Spleen (tissue), 11 donors: ENCODE measurements at regions not wholly inside any gene's neighbourhood (a gene's known extent, or its start where the extent isn't known, plus 50 kb on each side); places are given as distances from the start of the nearest gene placed in this dataset.

Source experiments
- DNase-seq: peaks from one replicate; pipeline ENCODE4 v3.0.0-alpha.2; 2020
- H3K27ac ChIP-seq, 8 donors: fragments of 200-600 bp; sonication (generic) in 7 of 8; 1 replicate in 4 of 8; 2 replicates in 4 of 8; pipeline versions ENCODE4 v1.5.0 to v1.8.0; 2016 to 2021; ENCODE audit warnings: inconsistent platforms in 4 of 8, mild to moderate bottlenecking in 4 of 8, moderate library complexity in 1 of 8
- H3K27me3 ChIP-seq, 7 donors: fragments of 200-600 bp; sonication (generic) in 6 of 7; replicated peaks in 1 of 7; 1 replicate in 4 of 7; 2 replicates in 3 of 7; pipeline versions ENCODE4 v1.5.0 to v1.8.0; 2016 to 2021; ENCODE audit warnings: inconsistent platforms in 3 of 7, mild to moderate bottlenecking in 1 of 7
- H3K36me3 ChIP-seq, 6 donors: fragments of 200-600 bp; sonication (generic) in 5 of 6; 1 replicate in 4 of 6; 2 replicates in 2 of 6; pipeline versions ENCODE4 v1.5.0 to v1.8.0; 2016 to 2021; ENCODE audit warnings: inconsistent platforms in 2 of 6
- H3K4me1 ChIP-seq, 6 donors: fragments of 200-600 bp; sonication (generic) in 5 of 6; 1 replicate in 3 of 6; 2 replicates in 3 of 6; pipeline versions ENCODE4 v1.5.0 to v1.8.0; 2016 to 2021; ENCODE audit warnings: inconsistent platforms in 3 of 6
- H3K4me3 ChIP-seq, 8 donors: fragments of 200-600 bp; sonication (generic) in 7 of 8; 1 replicate in 4 of 8; 2 replicates in 4 of 8; pipeline versions ENCODE4 v1.5.0 to v1.8.0; 2016 to 2021; ENCODE audit warnings: inconsistent platforms in 4 of 8, mild to moderate bottlenecking in 4 of 8, moderate library complexity in 2 of 8
- H3K9me3 ChIP-seq, 8 donors: fragments of 200-600 bp; sonication (generic) in 7 of 8; 1 replicate in 4 of 8; 2 replicates in 4 of 8; pipeline versions ENCODE4 v1.5.0 to v1.8.0; 2016 to 2021; ENCODE audit warnings: inconsistent platforms in 4 of 8
- POLR2A ChIP-seq, 3 donors: fragments of 450-650 bp; IDR thresholded peaks; one replicate each; pipeline ENCODE4 v1.5.1; 2017; ENCODE audit warnings: antibody characterized with exemption in 3 of 3, mild to moderate bottlenecking in 1 of 3
- POLR2AphosphoS5 ChIP-seq, 3 donors: sonication (generic); formaldehyde crosslinking; IDR thresholded peaks; one replicate each; pipeline ENCODE4 v1.5.1; 2017; ENCODE audit warnings: antibody characterized with exemption in 3 of 3
- WGBS, 5 donors: extraction: QIAGEN DNeasy Blood & Tissue Kit in 3 of 5; methylation state at CpG; one replicate each; pipeline versions ENCODE4 v1.1.5 to v1.1.7; 2013 to 2018; 5-methylcytosine and 5-hydroxymethylcytosine counted together
- intact Hi-C: fragments of 100-400 bp; cut with DNase I; formaldehyde crosslinking; loops from one replicate; pipeline ENCODE4 v1.15.0; 2023; ENCODE audit warnings: low total_unique reads
- TF ChIP-seq, protein P1 (sequence below), 11 experiments: fragments of 200-600 bp in 7 of 11; fragments of 450-650 bp in 4 of 11; sonication (generic) in 4 of 11; IDR thresholded peaks in 8 of 11; conservative IDR thresholded peaks in 3 of 11; 1 replicate in 7 of 11; 2 replicates in 4 of 11; pipeline versions ENCODE4 v1.4.0 to v1.8.0; 2016 to 2021; ENCODE audit warnings: antibody characterized with exemption in 11 of 11, inconsistent platforms in 4 of 11, mild to moderate bottlenecking in 1 of 11
- donor health status: healthy with polysubstance abuse.
- donor health status: DM: no; HTN: no; CAD: no; lungs with moderate emphysema.
- donor health status: DM: no; HTN: no; CAD: no.
- donor health status: Bipolar disorder and iron deficiency.
- donor health status: healthy.
- donor health status: DM: no; HTN: no; CAD: no.
- donor health status: DM: yes; HTN: yes; CAD: no.

DNA sequence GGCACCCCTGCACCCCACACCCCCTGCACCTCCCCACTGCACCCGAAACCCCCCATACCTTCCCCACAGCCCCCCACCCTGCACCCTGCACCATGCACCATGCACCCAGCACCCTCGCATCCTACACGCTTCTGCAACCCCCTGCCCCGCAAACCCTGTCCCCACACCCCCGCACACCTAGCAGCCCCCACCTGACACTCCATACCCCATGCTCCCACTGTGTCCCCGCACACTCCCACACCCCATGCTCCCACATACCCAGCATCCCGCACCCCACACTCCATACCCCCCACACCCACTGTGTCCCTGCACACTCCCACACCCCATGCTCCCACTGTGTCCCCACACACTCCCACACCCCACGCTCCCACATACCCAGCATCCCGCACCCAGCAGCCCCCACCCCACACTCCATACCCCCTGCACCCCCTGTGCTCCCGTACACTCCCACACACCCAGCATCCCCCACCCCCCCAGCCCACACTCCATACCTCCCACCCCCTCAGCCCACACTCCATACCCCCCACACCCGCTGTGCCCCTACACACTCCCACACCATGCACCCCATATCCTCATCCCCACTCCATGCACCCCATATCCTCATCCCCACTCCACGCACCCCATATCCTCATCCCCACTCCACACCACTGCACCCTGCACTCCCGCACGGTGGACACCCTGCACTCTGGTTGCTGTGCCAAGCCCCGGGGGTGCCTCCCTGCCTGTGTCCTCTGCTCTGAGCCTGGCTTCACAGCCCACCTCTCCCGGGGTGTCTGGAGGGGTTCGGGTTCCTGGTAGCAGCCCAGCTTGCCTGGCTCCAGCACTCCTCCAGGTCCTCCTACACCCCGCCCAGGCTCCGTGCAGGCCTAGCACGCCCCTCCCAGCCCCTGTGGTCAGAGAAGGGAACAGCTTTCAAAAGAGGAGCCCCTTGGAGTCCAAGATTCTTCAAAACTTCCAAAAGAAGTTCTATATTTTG is 93.9 kb upstream of the CTDP1 start:
- peaks cover 0 to 24% (median 10%) of the 10 kb centered on the region in 6 donors for H3K4me1 ChIP-seq
- intact Hi-C loops: no loop called here
- no peaks in the 10 kb centered on the region for H3K27me3 ChIP-seq
- TF ChIP-seq, protein P1, sequence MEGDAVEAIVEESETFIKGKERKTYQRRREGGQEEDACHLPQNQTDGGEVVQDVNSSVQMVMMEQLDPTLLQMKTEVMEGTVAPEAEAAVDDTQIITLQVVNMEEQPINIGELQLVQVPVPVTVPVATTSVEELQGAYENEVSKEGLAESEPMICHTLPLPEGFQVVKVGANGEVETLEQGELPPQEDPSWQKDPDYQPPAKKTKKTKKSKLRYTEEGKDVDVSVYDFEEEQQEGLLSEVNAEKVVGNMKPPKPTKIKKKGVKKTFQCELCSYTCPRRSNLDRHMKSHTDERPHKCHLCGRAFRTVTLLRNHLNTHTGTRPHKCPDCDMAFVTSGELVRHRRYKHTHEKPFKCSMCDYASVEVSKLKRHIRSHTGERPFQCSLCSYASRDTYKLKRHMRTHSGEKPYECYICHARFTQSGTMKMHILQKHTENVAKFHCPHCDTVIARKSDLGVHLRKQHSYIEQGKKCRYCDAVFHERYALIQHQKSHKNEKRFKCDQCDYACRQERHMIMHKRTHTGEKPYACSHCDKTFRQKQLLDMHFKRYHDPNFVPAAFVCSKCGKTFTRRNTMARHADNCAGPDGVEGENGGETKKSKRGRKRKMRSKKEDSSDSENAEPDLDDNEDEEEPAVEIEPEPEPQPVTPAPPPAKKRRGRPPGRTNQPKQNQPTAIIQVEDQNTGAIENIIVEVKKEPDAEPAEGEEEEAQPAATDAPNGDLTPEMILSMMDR (IDR thresholded peaks at IDR 0.05 in 8 of 11, conservative IDR thresholded peaks at IDR 0.05 in 3 of 11): no peak
- no peak for TF ChIP-seq POLR2AphosphoS5 (IDR thresholded peaks at IDR 0.05)
- no peak for TF ChIP-seq POLR2A (IDR thresholded peaks at IDR 0.05)
- H3K36me3 ChIP-seq: no peaks in the 10 kb centered on the region
- no peaks in the 10 kb centered on the region for H3K9me3 ChIP-seq
- H3K4me3 ChIP-seq: no peak overlapping the region
- peak; percentile 67 for DNase-seq
- 86 to 89% (median 88%) methylated on average over 18 to 20 of the region's 20 CpGs for WGBS, 5 donors
- H3K27ac ChIP-seq: no peak overlapping the region

DNA sequence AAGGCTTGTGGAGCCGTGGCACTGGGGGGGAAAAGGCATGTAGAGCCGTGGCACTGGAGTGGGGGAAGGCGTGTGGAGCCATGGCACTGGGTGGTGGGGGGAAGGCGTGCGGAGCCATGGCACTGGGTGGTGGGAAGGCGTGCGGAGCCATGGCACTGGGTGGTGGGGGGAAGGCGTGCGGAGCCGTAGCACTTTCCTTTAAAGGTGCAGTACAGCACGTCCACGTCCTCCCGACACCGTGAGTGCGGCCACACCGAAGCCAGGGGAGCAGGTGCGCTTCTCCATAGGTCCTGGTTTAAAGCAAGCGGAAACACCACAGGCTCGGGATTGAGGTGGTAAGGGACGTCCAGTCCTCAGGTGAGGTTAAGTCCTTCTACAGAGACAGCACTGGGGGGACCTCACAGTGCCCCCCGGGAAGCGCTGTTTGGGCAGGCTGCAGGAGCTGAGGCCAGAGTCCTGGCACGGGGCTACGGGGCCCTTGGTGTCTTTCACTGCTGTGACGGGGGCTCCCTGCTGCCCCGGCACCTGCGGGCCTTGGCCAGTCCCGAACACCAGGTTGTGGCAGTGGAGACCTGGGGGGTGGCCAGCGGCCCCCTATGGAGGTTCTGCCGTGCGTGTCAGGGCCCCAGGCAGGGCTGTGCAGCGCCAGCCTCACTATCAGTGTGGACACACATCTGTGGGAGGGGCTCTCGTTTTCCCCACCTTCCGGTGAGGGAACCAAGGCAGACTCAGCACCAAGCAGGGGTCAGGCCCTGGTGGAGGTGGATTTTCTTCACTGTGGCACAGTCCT is 93.0 kb upstream of the CTDP1 start:
- intact Hi-C loops: no loop called here
- Histone ChIP-seq H3K4me1 (peaks cover 0 to 24% (median 10%) of the 10 kb centered on the region in 6 donors), H3K27me3 (no peaks in the 10 kb centered on the region), H3K9me3 (no peaks in the 10 kb centered on the region), H3K27ac (no peak overlapping the region), H3K4me3 (no peak overlapping the region), H3K36me3 (no peaks in the 10 kb centered on the region)
- no peak for TF ChIP-seq POLR2AphosphoS5 (IDR thresholded peaks at IDR 0.05)
- TF ChIP-seq POLR2A (IDR thresholded peaks at IDR 0.05): no peak
- TF ChIP-seq, protein P1 (IDR thresholded peaks at IDR 0.05 in 8 of 11, conservative IDR thresholded peaks at IDR 0.05 in 3 of 11): no peak
- WGBS, 5 donors: 85 to 94% (median 88%) methylated on average over 25 to 34 of the region's 34 CpGs
- DNase-seq: peak; percentile 65

DNA sequence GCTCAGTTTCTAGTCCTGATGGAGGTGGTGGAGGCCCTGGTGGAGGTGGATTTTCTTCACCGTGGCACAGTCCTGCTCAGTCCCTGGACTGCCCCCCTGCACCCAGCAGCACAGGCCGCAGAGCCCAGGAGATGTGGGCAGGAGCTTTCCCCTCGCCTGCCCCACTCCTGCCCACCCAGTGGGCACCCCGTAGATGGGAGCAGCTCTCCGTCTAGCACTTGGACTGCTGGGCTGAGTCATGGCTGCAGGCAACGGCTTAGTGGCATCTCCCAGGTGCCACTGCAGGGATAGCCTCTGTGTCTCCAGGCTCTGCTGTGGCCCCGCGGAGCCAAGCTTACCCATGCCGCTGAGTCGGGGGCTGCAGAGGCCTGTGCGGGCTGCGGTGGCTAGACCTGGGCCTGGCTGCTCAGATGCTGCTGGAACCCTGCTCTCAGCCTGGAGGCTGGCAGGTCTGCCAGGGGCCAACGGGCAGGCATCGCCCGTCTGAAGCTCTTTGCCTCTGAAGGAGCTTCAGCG is 92.3 kb upstream of the CTDP1 start:
- peaks cover 0 to under 1% (median 0%) of the 10 kb centered on the region in 8 donors for H3K9me3 ChIP-seq
- H3K27me3 ChIP-seq: no peaks in the 10 kb centered on the region
- H3K4me3 ChIP-seq: no peak overlapping the region
- no peak overlapping the region for H3K27ac ChIP-seq
- H3K4me1 ChIP-seq: peaks cover 0 to 24% (median 10%) of the 10 kb centered on the region in 6 donors
- no peak for TF ChIP-seq POLR2AphosphoS5 (IDR thresholded peaks at IDR 0.05)
- no peak for TF ChIP-seq POLR2A (IDR thresholded peaks at IDR 0.05)
- TF ChIP-seq, protein P1 (IDR thresholded peaks at IDR 0.05 in 8 of 11, conservative IDR thresholded peaks at IDR 0.05 in 3 of 11): no peak
- no peaks in the 10 kb centered on the region for H3K36me3 ChIP-seq
- peak; percentile 62 for DNase-seq
- intact Hi-C loops: no loop called here
- WGBS, 5 donors: 88 to 93% (median 92%) methylated on average over 7 to 16 of the region's 16 CpGs
